ENCODE measurements at regions not wholly inside any gene's neighbourhood (a gene's known extent, or its start where the extent isn't known, plus 50 kb on each side); places are given as distances from the start of the nearest gene placed in this dataset.

GRCh38 chr13:67283637-67284036 lies 53.5 kb upstream of the PCDH9 start:
- Histone ChIP-seq H3K9me3 (ENCODE audit: insufficient read depth in 2 of 2, low read depth in 1 of 2, low read length in 1 of 2) (no peaks in the 10 kb centered on the region), H4K91ac (replicated peaks; ENCODE audit: insufficient read length, low read length) (no peak overlapping the region), H3K56ac (replicated peaks; ENCODE audit: insufficient read length, low read depth, low read length) (no peak overlapping the region)

More at GRCh38 chr13:67283637-67284036, 53.5 kb upstream of the PCDH9 start:
- Histone ChIP-seq H2BK5ac (ENCODE audit: low read depth, low read length) (no peak overlapping the region), H3K9ac (replicated peaks in 1 of 4; ENCODE audit: extremely low read depth in 1 of 4, low read depth in 3 of 4, low read length in 3 of 4) (no peak overlapping the region), H2BK15ac (ENCODE audit: low read length) (no peak overlapping the region), H3K23ac (ENCODE audit: insufficient read length) (no peak overlapping the region), H3K4me1 (replicated peaks in 1 of 4; ENCODE audit: control insufficient read depth in 3 of 4, insufficient read depth in 4 of 4, low read length in 3 of 4) (peaks cover 0 to 5% (median 2%) of the 10 kb centered on the region in 4 experiments; a peak in 2 of 7 replicates), H3K4me2 (ENCODE audit: insufficient read depth in 1 of 2, low read depth in 2 of 2, low read length in 2 of 2) (no peak overlapping the region), H3K79me2 (ENCODE audit: control insufficient read depth in 1 of 2, insufficient read depth in 2 of 2, low read length in 2 of 2) (no peaks in the 10 kb centered on the region), H2AFZ (ENCODE audit: low read length) (no peak overlapping the region), H2BK120ac (replicated peaks; ENCODE audit: low read depth, low read length) (no peak overlapping the region), H3K27me3 (replicated peaks in 1 of 4; ENCODE audit: control insufficient read depth in 3 of 4, extremely low read depth in 1 of 4, insufficient read depth in 3 of 4, low read length in 3 of 4) (peaks cover 0 to 1% (median 0%) of the 10 kb centered on the region in 4 experiments; a peak in 1 of 7 replicates), H4K5ac (ENCODE audit: insufficient read length, low read depth, low read length) (no peak overlapping the region), H3K79me1 (ENCODE audit: low read depth, low read length) (no peaks in the 10 kb centered on the region), H3K4ac (replicated peaks; ENCODE audit: insufficient read length, low read depth, low read length) (no peak overlapping the region), H4K20me1 (replicated peaks in 1 of 2; ENCODE audit: control insufficient read depth in 1 of 2, insufficient read depth in 2 of 2, low read length in 2 of 2) (no peaks in the 10 kb centered on the region), H3K36me3 (ENCODE audit: control insufficient read depth in 2 of 4, insufficient read depth in 4 of 4, low read length in 3 of 4) (no peaks in the 10 kb centered on the region), H4K8ac (ENCODE audit: extremely low read depth, insufficient read depth, low read length) (no peak overlapping the region), H2BK12ac (ENCODE audit: low read depth, low read length) (no peak overlapping the region), H2AK5ac (ENCODE audit: low read depth, low read length) (no peak overlapping the region), H3K18ac (ENCODE audit: extremely low read depth, low read length) (no peak overlapping the region), H3K4me3 (ENCODE audit: extremely low read depth in 1 of 4, insufficient read depth in 2 of 4, low read depth in 3 of 4, low read length in 4 of 4) (no peak overlapping the region), H3K14ac (ENCODE audit: insufficient read length) (no peak overlapping the region), H3K23me2 (ENCODE audit: low read depth, low read length) (no peaks in the 10 kb centered on the region), H2BK20ac (ENCODE audit: low read length) (no peak overlapping the region), H3K27ac (ENCODE audit: low read depth, low read length) (no peak overlapping the region)
- FAIRE-seq: no peak
- ChIA-PET CTCF (ENCODE audit: partially characterized antibody) (no interaction called here), POLR2A (ENCODE audit: partially characterized antibody) (no interaction called here)
- TF ChIP-seq RXRA (IDR thresholded peaks at IDR 0.05; ENCODE audit: insufficient read depth, low read depth, low read length): no peak
- TF ChIP-seq TEAD4 (IDR thresholded peaks at IDR 0.05; ENCODE audit: low read depth, low read length): no peak
- no peak for TF ChIP-seq FOSL1 (IDR thresholded peaks at IDR 0.05; ENCODE audit: insufficient read depth, low read depth, low read length)
- TF ChIP-seq SIN3A (conservative IDR thresholded peaks at IDR 0.05 in 1 of 2, IDR thresholded peaks at IDR 0.05 in 1 of 2; ENCODE audit: low read depth in 1 of 2, low read length in 2 of 2): no peak
- no peak for TF ChIP-seq ATF3 (IDR thresholded peaks at IDR 0.05; ENCODE audit: insufficient read depth, low read depth, low read length)
- no peak for TF ChIP-seq E2F6 (IDR thresholded peaks at IDR 0.05)
- no peak for TF ChIP-seq TCF12 (IDR thresholded peaks at IDR 0.05; ENCODE audit: low read depth, low read length)
- no peak for TF ChIP-seq CEBPB (IDR thresholded peaks at IDR 0.05; ENCODE audit: low read depth, low read length)
- no peak for TF ChIP-seq SAP30 (IDR thresholded peaks at IDR 0.05; ENCODE audit: insufficient read depth, insufficient replicate concordance, low read length)
- no peak for TF ChIP-seq KDM5A (IDR thresholded peaks at IDR 0.05; ENCODE audit: low read length)
- TF ChIP-seq PHF8 (conservative IDR thresholded peaks at IDR 0.05; ENCODE audit: low read depth, low read length): no peak
- no peak for TF ChIP-seq TAF7 (optimal IDR thresholded peaks at IDR 0.05; ENCODE audit: borderline replicate concordance, low read depth, low read length)
- TF ChIP-seq MAX (IDR thresholded peaks at IDR 0.05): no peak
- no peak for DNase-seq (ENCODE audit: low read depth in 1 of 2, low spot score in 2 of 2)
- 98% methylated on average over 2 of the region's 2 CpGs; no CpG with 5 or more reads in 1 of the 2 experiments for WGBS, 2 experiments (ENCODE audit: extremely low coverage in 1 of 2, insufficient coverage in 1 of 2, insufficient read length in 1 of 2, insufficient replicate concordance in 2 of 2, low coverage in 1 of 2, low lambda C conversion rate in 2 of 2, missing lambda C conversion rate in 1 of 2)

All from H1 (cell line).